ENCODE measurements at regions not wholly inside any gene's neighbourhood (a gene's known extent, or its start where the extent isn't known, plus 50 kb on each side); places are given as distances from the start of the nearest gene placed in this dataset.
"Not testable (repeated sequence)": the region's sequence is repeated elsewhere in the genome, so short reads cannot be mapped to it uniquely, and the experiment has no call there.

GRCh38 chr11:19625438-19625837 lies 87.2 kb upstream of the NAV2 start:
- no peak for DNase-seq

DNA sequence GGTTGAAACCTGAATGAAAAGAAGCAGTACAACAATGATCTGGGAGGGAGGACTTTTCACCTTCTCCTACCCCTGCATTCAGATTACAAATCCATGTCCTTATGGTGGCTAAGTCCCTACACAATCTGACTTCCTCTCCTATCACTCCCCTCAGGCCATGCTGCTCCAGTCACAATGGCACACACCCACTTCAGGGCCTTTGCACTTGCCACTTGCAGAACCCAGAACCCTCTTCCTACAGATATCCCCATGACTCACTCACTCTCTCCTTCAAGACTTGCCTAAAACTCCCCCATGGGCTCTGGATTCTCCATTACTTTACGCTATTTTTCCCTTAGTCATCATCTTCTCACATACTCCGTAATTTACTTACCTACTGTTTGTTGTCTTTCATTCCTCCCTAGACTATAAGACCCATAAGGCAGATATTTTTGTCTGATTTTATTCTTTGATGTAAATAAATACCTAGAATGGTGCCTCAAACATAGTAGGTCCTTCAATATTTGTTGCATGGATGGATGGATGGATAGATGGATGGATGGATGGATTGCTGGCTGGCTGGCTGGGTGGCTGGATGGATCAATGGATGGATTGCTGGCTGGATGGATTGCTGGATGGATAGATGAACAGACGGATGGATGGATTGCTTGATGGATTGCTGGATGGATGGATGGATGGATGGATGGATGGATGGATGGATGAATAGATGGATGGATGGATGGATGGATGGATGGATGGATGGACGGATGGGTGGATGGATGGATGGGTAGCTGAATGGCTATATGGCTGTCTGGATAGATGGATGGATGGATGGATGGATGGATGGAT lies 94.7 kb upstream of the NAV2 start:
- no peak for DNase-seq

DNA sequence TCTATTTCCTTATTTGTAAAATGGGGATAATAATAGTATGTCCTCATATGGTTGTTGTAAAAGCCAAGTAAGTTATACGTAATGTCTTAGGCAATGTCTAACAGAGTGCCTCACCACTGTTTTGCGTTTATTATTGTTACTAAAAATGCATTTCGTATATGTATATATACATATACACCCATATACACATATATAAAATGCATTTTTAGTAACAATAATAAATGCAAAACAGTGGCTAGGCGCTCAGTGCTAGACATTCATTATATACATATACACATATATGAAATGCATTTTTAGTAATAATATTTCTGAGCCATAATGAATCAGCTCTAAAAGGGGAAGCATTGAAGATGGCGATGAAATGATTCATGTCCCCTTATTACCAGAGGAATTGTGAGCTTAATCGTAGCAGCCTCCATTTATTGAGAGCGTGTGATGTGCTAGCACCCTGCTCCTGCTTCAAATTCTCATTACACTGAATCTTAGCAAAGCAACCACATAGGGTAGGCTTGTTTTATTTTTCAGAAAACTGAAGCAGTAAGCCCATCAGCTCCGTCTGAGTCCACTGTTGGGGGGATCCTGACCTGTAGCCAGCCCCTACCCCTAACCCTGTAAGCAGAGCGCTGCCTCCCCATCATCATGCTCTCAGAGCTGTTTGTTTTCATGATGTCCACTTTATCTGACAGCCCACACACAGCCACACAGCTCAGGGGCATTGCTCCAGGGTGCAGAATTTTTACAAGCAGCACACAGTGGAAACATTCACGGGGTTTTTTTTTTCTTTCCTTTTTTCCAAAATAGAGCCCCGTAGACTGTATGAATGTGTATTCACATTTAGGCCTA lies 97.1 kb upstream of the NAV2 start:
- DNase-seq: no peak

DNA sequence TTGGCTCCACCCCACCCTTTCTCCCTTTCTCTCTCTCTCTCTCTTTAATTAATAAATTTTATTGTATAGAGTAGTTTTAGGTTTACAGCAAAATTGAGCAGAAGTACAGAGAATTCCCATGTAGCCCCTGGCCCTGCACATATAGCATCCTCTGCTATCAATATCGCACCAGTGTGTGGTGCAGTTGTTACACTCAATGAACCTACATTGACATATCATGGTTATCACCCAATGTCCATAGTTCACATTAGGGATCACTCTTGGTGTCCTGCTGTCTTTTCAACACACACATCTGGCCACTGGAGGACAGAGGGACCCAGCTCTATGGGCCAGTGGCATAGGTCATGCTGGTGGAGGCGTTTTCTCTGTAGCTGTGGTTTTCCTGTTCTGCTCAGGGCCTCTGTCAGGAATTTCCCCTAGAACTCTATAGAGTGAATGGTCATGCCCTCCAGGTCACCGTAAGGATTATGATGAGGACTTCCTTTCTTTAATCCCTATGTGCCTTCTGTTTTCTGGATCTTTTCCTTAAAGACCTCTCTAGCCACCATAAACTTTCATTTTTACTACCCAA lies 98.2 kb upstream of the NAV2 start:
- DNase-seq: no peak

DNA sequence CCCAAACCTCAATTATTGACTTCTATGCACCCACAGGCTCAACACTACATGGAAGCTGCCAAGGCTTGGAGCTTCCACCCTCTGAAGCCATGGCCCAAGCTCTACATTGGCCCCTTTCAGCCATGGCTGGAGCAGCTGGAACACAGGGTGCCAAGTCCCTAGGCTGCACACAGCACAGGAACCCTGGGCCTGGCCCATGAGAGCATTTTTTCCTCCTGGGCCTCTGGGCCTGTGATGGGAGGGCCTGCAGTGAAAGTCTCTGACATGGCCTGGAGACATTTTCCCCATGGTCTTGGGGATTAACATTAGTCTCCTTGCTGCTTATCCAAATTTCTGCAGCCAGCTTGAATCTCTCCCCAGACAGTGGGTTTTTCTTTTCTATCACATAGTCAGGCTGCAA lies 100.6 kb upstream of the NAV2 start:
- not testable (repeated sequence) for DNase-seq

DNA sequence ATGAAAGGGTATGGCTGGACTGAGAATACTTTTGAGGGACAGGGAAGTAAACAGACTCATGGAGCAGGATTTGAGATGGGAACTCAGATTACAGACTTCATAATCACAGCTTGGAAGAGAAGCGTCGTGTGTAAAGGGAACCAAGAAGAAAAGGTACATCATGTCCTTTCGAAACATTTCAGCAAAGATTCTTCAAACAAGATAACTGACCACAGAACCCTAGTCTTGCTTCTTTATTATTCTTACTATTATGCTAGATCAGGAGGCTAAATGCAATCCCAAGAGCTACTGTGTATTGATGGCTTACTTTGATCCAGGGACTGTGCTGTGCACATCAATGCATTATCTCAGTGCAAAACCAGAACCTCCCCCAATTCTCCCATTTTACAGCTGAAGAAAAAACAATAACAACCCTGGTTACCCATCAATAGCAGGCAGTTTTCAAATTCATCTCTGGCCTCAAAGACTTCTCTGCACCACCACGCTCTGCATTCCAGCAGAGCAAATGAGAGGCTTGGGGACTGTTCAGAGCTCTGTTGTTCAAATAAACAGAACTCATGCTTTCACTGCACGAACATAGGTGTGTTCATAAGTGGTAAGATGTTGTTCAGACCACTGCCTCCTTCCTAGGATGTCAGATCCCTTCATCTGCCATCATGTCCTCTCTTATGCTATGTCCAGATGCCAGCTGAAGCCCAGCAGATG lies 104.8 kb upstream of the NAV2 start:
- no peak for DNase-seq

DNA sequence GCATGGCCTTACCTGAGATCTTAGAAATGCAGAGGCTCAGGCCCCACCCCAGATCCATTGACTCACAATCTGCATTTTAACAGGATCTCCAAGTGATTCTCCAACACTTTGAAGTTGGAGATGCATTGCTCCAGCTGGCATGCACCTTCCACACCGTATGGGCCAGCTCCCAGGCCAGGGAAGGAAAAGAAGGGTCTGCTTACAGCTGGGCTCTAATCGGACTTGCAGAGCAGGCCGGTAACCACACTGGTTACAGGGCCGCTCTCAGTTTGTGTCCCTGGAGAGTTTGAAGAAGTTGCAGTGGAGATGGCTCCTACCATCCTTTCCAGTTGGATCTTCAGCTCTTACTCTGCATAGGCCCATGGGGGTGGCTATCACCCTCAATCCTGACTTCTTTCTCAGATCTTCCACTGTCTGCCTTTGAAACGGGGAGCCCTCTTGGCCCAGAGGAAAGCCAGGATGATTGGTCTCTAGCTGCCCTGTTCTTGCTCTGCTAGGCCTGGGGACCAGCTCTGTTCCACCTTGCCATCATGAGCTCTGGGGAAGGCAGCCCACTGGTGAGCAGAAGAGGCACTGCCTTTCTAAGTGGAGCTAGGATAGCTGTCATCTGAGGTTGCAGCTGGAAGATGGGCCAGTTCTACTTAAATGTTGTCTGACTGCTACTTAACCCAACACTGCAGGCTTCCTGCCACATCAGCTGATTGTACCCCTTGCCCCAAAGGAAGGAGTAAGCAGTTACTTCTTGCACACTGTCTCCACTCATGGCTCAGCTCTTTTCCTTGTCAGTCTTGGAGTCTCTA lies 105.6 kb upstream of the NAV2 start:
- DNase-seq: no peak

- DNase-seq: peak; percentile 77
Measured at GRCh38 chr11:19605520-19606371, 106.9 kb upstream of the NAV2 start.

- DNase-seq: no peak
Measured at GRCh38 chr11:19604679-19605375, 107.8 kb upstream of the NAV2 start.

GRCh38 chr11:19603771-19604170 lies 108.9 kb upstream of the NAV2 start:
- DNase-seq: no peak

- DNase-seq: no peak
Measured at GRCh38 chr11:19602891-19603290, 109.7 kb upstream of the NAV2 start.

GRCh38 chr11:19602406-19602805 lies 110.2 kb upstream of the NAV2 start:
- DNase-seq: no peak

DNA sequence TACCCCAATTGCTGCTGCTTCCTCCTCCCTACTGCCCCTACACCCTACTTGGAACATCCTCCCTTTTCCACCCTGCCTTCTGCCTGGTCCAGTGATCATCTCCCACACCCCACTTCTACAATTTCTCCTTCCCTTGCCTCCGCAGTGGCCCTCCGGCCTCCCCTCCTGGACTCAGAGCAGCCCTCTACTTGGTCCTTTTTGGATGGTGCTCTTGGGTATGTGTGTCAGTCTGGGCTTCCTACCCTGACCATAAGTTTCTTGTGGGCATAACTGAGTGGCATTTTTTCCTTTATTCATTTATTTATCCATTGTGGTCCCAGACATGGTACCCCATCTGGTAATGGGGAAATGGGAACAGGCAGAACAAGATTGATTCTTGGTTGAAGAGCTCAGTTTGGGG lies 111.4 kb upstream of the NAV2 start:
- DNase-seq: no peak

GRCh38 chr11:19599681-19600080 lies 113.0 kb upstream of the NAV2 start:
- no peak for DNase-seq

DNA sequence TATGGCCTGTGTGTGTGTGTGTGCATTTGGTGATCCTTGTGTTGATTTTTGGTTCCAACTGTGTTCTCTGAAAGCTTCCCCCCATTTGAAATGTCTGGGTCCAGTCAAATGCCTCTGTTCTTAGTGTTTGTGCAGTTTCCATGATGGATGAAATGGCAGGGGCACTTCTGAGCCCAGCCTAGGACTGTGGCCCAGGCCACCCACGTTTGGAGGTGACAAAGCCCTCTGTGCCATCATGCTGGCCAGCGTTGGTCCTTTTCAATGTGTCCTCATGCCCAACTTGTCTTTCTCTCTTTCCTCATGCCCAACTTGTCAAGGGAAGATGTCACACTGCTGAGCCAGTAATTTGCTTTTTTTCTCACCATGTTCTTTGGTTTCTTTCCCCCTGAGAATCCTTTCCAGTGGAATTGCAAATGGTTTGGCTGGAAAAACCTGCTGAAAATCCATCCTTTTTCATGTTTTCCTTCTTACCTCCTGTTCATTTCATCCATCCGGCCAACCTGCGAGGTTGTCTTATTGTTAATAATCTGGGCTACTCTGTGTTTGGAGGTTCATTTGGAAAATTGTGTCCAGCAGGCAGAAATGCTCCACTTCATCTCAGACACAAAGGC lies 113.7 kb upstream of the NAV2 start:
- DNase-seq: no peak

GRCh38 chr11:19598456-19598855 lies 114.2 kb upstream of the NAV2 start:
- no peak for DNase-seq

- no peak for DNase-seq
Measured at GRCh38 chr11:19597876-19598275, 114.8 kb upstream of the NAV2 start.

GRCh38 chr11:19597206-19597605 lies 115.4 kb upstream of the NAV2 start:
- no peak for DNase-seq

GRCh38 chr11:19595840-19596751 lies 116.5 kb upstream of the NAV2 start:
- DNase-seq: no peak
